Astrocyte (in vitro differentiated cells and primary cell): ENCODE measurements at regions not wholly inside any gene's neighbourhood (a gene's known extent, or its start where the extent isn't known, plus 50 kb on each side); places are given as distances from the start of the nearest gene placed in this dataset.

ENCODE experiments used
- DNase-seq: peaks from one replicate; pipeline ENCODE4 v3.0.0-alpha.2; 2010; ENCODE audit warnings: low read depth
- FAIRE-seq: peaks from 2 replicates; lab custom pipeline; 2011; peaks lifted over from hg19 to GRCh38; lab: Jason Lieb, UNC
- H2AFZ ChIP-seq: 2 replicates; pipeline ENCODE4 v1.6.0; 2012; ENCODE audit warnings: low read depth, low read length, inconsistent platforms
- H3K27ac ChIP-seq: 2 replicates; pipeline ENCODE4 v1.5.1; 2011; ENCODE audit warnings: low read depth, low read length, inconsistent platforms
- H3K27me3 ChIP-seq: 2 replicates; pipeline ENCODE4 v1.6.0; 2011; ENCODE audit warnings: low read length, inconsistent platforms; ENCODE audit not compliant: insufficient read depth
- H3K36me3 ChIP-seq: 2 replicates; pipeline ENCODE4 v1.5.1; 2011; ENCODE audit warnings: low read length, inconsistent platforms; ENCODE audit not compliant: insufficient read depth
- H3K4me1 ChIP-seq: 2 replicates; pipeline ENCODE4 v1.5.1; 2011; ENCODE audit warnings: low read length, inconsistent platforms; ENCODE audit not compliant: insufficient read depth
- H3K4me2 ChIP-seq: 2 replicates; pipeline ENCODE4 v1.6.0; 2012; ENCODE audit warnings: low read length, inconsistent platforms
- H3K4me3 ChIP-seq: 2 replicates; pipeline ENCODE4 v1.5.1; 2011; ENCODE audit warnings: low read depth, mild to moderate bottlenecking, low read length, inconsistent platforms; ENCODE audit not compliant: insufficient read depth
- H3K79me2 ChIP-seq: 2 replicates; pipeline ENCODE4 v1.6.0; 2012; ENCODE audit warnings: mild to moderate bottlenecking, low read length, inconsistent platforms; ENCODE audit not compliant: insufficient read depth
- H3K9ac ChIP-seq: 2 replicates; pipeline ENCODE4 v1.6.0; 2012; ENCODE audit warnings: mild to moderate bottlenecking, low read length, inconsistent platforms
- H3K9me3 ChIP-seq: 2 replicates; pipeline ENCODE4 v1.5.1; 2012; ENCODE audit warnings: low read depth, mild to moderate bottlenecking, low read length, inconsistent platforms; ENCODE audit not compliant: insufficient read depth
- H4K20me1 ChIP-seq: 2 replicates; pipeline ENCODE4 v1.6.0; 2012; ENCODE audit warnings: low read length, inconsistent platforms; ENCODE audit not compliant: insufficient read depth
- H3K27ac Mint-ChIP-seq: one replicate; pipeline ENCODE4 v1.8.0; 2021; ENCODE audit warnings: mild to moderate bottlenecking, mixed read lengths; ENCODE audit not compliant: unreplicated experiment
- H3K27me3 Mint-ChIP-seq: one replicate; pipeline ENCODE4 v1.8.0; 2021; ENCODE audit warnings: low read depth, mixed read lengths; ENCODE audit not compliant: unreplicated experiment
- H3K36me3 Mint-ChIP-seq: one replicate; pipeline ENCODE4 v1.8.0; 2021; ENCODE audit warnings: low read depth, mixed read lengths; ENCODE audit not compliant: unreplicated experiment
- H3K4me1 Mint-ChIP-seq: one replicate; pipeline ENCODE4 v1.8.0; 2021; ENCODE audit warnings: low read depth, mixed read lengths; ENCODE audit not compliant: unreplicated experiment
- H3K4me3 Mint-ChIP-seq: one replicate; pipeline ENCODE4 v1.8.0; 2021; ENCODE audit warnings: mild to moderate bottlenecking, moderate library complexity, mixed read lengths; ENCODE audit not compliant: unreplicated experiment
- H3K9me3 Mint-ChIP-seq: one replicate; pipeline ENCODE4 v1.8.0; 2021; ENCODE audit warnings: mild to moderate bottlenecking, mixed read lengths; ENCODE audit not compliant: unreplicated experiment
- EZH2 ChIP-seq: IDR thresholded peaks from 2 replicates; pipeline ENCODE4 v1.6.1; 2012; ENCODE audit warnings: mild to moderate bottlenecking, low read length, inconsistent platforms; ENCODE audit not compliant: insufficient read depth
- TF ChIP-seq, protein P1 (sequence below): IDR thresholded peaks from 2 replicates; pipeline ENCODE4 v1.5.1; 2011; ENCODE audit warnings: low read depth, mild to moderate bottlenecking, inconsistent platforms, low read length, moderate library complexity; ENCODE audit not compliant: insufficient read depth

DNA sequence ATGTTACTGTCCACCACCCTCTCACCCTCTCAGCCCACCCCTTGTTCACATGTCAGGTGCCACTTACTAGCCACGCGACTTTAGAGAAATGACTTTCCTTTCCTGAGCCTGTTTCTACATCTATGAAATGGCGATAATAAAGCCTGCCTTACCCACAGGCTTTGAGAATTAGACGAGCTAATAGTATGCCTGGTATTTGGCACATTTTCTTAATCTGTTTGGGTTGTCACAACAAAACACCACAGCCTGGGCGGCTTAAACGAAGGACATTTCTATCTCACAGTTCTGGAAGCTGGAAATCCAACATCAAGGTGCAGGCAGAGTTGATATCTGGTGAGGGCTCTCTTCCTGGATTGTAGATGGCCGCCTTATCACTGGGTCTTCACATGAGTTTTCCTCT lies 273.9 kb upstream of the FMN2 start:
- Histone ChIP-seq H4K20me1 (peaks cover 2% of the 10 kb centered on the region), H3K4me2 (no peak overlapping the region), H3K27me3 (no peaks in the 10 kb centered on the region), H3K36me3 (no peaks in the 10 kb centered on the region), H3K9ac (no peak overlapping the region), H2AFZ (no peak overlapping the region), H3K9me3 (no peaks in the 10 kb centered on the region), H3K4me1 (peaks cover 23% of the 10 kb centered on the region), H3K27ac (no peak overlapping the region), H3K4me3 (no peak overlapping the region), H3K79me2 (no peaks in the 10 kb centered on the region)
- no peak for DNase-seq
- Mint-ChIP-seq H3K36me3 (no peaks in the 10 kb centered on the region), H3K27ac (no peak overlapping the region), H3K4me3 (no peak overlapping the region), H3K4me1 (peaks cover 25% of the 10 kb centered on the region), H3K9me3 (no peaks in the 10 kb centered on the region), H3K27me3 (no peaks in the 10 kb centered on the region)
- TF ChIP-seq EZH2, result no peak
- TF ChIP-seq, protein P1, sequence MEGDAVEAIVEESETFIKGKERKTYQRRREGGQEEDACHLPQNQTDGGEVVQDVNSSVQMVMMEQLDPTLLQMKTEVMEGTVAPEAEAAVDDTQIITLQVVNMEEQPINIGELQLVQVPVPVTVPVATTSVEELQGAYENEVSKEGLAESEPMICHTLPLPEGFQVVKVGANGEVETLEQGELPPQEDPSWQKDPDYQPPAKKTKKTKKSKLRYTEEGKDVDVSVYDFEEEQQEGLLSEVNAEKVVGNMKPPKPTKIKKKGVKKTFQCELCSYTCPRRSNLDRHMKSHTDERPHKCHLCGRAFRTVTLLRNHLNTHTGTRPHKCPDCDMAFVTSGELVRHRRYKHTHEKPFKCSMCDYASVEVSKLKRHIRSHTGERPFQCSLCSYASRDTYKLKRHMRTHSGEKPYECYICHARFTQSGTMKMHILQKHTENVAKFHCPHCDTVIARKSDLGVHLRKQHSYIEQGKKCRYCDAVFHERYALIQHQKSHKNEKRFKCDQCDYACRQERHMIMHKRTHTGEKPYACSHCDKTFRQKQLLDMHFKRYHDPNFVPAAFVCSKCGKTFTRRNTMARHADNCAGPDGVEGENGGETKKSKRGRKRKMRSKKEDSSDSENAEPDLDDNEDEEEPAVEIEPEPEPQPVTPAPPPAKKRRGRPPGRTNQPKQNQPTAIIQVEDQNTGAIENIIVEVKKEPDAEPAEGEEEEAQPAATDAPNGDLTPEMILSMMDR, result no peak
- FAIRE-seq, result no peak

DNA sequence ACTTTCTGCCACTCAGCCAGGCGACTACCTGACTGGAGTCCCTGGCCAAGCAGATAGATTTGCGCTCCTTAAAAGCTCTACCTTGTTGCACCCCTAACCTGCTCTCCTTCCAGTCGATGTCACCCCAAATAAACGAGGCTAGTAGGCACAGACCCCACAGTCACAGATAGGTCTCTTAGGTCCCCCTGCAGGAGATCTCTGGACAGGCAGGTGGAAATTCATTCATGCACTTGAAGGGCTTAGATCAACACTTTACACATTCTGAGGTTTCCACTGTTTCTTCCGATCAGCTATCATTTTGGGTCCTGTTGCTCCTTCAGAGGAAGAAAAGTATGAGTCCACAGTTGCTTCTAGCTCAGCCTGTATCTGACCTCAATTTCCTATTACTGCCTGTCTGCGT lies 272.6 kb upstream of the FMN2 start:
- Histone ChIP-seq H3K27me3 (no peaks in the 10 kb centered on the region), H3K36me3 (no peaks in the 10 kb centered on the region), H3K4me2 (no peak overlapping the region), H3K4me3 (no peak overlapping the region), H3K9ac (no peak overlapping the region), H3K4me1 (peaks cover 22% of the 10 kb centered on the region), H3K79me2 (no peaks in the 10 kb centered on the region), H3K9me3 (no peaks in the 10 kb centered on the region), H3K27ac (no peak overlapping the region), H4K20me1 (peaks cover 2% of the 10 kb centered on the region), H2AFZ (no peak overlapping the region)
- DNase-seq (no peak), FAIRE-seq (no peak)
- Mint-ChIP-seq H3K9me3 (no peaks in the 10 kb centered on the region), H3K27me3 (no peaks in the 10 kb centered on the region), H3K36me3 (no peaks in the 10 kb centered on the region), H3K4me3 (no peak overlapping the region), H3K4me1 (peaks cover 24% of the 10 kb centered on the region), H3K27ac (no peak overlapping the region)
- TF ChIP-seq, protein P1, result no peak
- no peak for TF ChIP-seq EZH2

DNA sequence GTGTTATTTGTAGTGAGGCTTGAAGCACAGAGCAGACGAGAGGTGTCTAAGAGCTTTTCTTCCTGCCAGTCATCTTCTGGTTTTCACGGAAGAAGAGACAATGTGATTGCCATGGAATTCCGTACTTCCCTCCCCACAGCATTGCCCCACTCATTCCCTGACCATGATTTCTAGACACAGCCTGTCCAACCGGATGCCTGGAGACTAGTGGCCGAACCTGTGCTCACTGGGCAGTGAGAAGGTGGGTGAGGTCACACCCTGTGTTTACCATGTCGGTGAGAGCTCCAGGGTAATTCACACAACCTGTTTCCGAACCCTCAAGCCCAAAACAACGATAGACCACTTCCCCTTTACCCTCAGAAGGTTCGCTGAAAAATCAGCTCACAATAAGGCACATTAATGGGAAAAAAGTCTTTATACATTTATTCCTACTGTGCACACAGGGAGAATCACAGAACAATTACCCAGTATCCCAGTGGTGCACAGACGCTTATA lies 271.9 kb upstream of the FMN2 start:
- FAIRE-seq (no peak), DNase-seq (no peak)
- no peak for TF ChIP-seq EZH2
- TF ChIP-seq, protein P1, result no peak
- Histone ChIP-seq H3K4me1 (peaks cover 15% of the 10 kb centered on the region), H3K79me2 (no peaks in the 10 kb centered on the region), H3K4me3 (no peak overlapping the region), H3K4me2 (no peak overlapping the region), H3K27me3 (no peaks in the 10 kb centered on the region), H3K27ac (no peak overlapping the region), H3K9ac (no peak overlapping the region), H4K20me1 (no peaks in the 10 kb centered on the region), H2AFZ (no peak overlapping the region), H3K9me3 (no peaks in the 10 kb centered on the region), H3K36me3 (no peaks in the 10 kb centered on the region)
- Mint-ChIP-seq H3K27me3 (no peaks in the 10 kb centered on the region), H3K4me1 (peaks cover 19% of the 10 kb centered on the region), H3K4me3 (no peak overlapping the region), H3K9me3 (no peaks in the 10 kb centered on the region), H3K27ac (no peak overlapping the region), H3K36me3 (no peaks in the 10 kb centered on the region)
